Activated CD8-positive, alpha-beta T cell treated with anti-CD3 and anti-CD28 coated beads, Interleukin-2, amount 10 ng/mL, durations not matched to agents 7 days and 5 days (primary cell): ENCODE measurements at regions not wholly inside any gene's neighbourhood (a gene's known extent, or its start where the extent isn't known, plus 50 kb on each side); places are given as distances from the start of the nearest gene placed in this dataset.
A peak's percentile ranks its signal among the peaks of the same experiment; 100 is the strongest.
"Not testable (repeated sequence)": the region's sequence is repeated elsewhere in the genome, so short reads cannot be mapped to it uniquely, and the experiment has no call there.

Source experiments
- ATAC-seq: fragments of 150-1000 bp; cut with Tn5 transposase; one replicate; pipeline ENCODE4 v1.10.0; 2021; ENCODE audit warnings: moderate library complexity
- CTCF ChIA-PET: fragments of 350-600 bp; sonication (Branson Sonifier 250); formaldehyde crosslinking; loops from one replicate; lab custom pipeline; 2021; ENCODE audit warnings: antibody characterized with exemption; lab: Charles Lee
- POLR2A ChIA-PET: fragments of 350-600 bp; sonication (Branson Sonifier 250); formaldehyde crosslinking; loops from one replicate; lab custom pipeline; 2021; ENCODE audit warnings: antibody characterized with exemption; lab: Charles Lee
- DNase-seq: peaks from one replicate; pipeline ENCODE4 v3.0.0-alpha.2; 2020
- H3K27ac Mint-ChIP-seq: one replicate; pipeline ENCODE4 v1.8.0; 2021; ENCODE audit warnings: mild to moderate bottlenecking, mixed read lengths
- H3K27me3 Mint-ChIP-seq: one replicate; pipeline ENCODE4 v1.8.0; 2021; ENCODE audit warnings: low read depth, mixed read lengths
- H3K36me3 Mint-ChIP-seq: one replicate; pipeline ENCODE4 v1.8.0; 2021; ENCODE audit warnings: low read depth, mixed read lengths
- H3K4me1 Mint-ChIP-seq: one replicate; pipeline ENCODE4 v1.8.0; 2021; ENCODE audit warnings: low read depth, mixed read lengths
- H3K4me3 Mint-ChIP-seq: one replicate; pipeline ENCODE4 v1.8.0; 2021; ENCODE audit warnings: mild to moderate bottlenecking, mixed read lengths
- H3K9me3 Mint-ChIP-seq: one replicate; pipeline ENCODE4 v1.8.0; 2022; ENCODE audit warnings: mixed read lengths; ENCODE audit not compliant: insufficient read depth

DNA sequence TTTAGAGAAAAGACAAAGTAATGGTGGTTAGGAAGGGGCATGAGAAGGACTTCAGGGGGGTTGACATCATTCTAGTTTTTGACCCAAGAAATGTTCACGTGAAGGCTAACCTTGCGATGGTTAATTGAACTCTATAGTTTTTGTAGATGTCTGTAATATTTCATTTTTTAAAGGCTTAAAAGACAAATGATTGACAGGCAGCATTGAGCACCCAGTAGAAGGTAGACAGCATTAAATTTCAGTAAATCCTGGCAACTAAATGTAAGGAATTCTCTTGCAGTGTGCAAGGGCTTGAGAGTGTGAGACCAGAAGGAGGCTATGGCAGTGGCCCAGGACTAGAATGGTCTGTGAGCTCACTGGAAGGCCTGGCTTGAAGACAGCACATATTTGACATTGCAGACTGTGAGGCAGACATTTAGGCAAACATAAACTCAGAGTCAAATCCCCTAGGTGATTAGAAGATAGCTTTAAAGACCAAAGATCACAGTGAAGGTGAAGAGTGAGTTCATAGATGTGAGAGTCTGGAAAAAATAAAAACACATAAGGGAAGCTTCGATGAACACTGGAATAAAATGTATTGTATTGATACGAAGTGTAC, 100.1 kb upstream of the MAP4K4 start:
- CTCF ChIA-PET, result no interaction called here
- no peaks in the 10 kb centered on the region for H3K27me3 Mint-ChIP-seq
- no peaks in the 10 kb centered on the region for H3K36me3 Mint-ChIP-seq
- H3K4me1 Mint-ChIP-seq, result no peaks in the 10 kb centered on the region
- DNase-seq, result no peak
- no peak for ATAC-seq
- no peak overlapping the region for H3K4me3 Mint-ChIP-seq
- no peak overlapping the region for H3K27ac Mint-ChIP-seq
- no peaks in the 10 kb centered on the region for H3K9me3 Mint-ChIP-seq
- POLR2A ChIA-PET, result interaction anchor here (0.6 kb wide), 1 partner anchor 38 kb away, joined by 4 read pairs; no protein-coding TSS in a partner anchor

DNA sequence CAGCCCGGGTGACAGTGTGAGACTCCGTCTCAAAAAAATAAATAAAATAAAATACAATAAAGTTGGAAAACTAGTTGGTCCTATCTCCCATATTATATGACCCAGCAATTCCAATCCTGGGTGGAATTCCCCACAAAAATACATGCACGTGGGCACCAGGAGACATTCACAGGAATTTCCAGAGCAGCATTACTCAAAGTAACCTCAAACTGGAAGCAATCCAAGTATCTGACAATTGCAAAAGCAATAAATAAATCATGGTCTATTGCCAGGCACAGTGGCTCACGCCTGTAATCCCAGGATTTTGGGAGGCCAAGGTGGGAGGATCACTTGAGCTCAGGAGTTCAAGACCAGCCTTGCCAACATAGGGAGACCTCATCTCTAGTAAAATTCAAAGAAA, 101.2 kb upstream of the MAP4K4 start:
- CTCF ChIA-PET, result no interaction called here
- Mint-ChIP-seq H3K27ac (no peak overlapping the region), H3K4me3 (no peak overlapping the region), H3K9me3 (no peaks in the 10 kb centered on the region), H3K4me1 (no peaks in the 10 kb centered on the region), H3K27me3 (peaks cover 2% of the 10 kb centered on the region), H3K36me3 (no peaks in the 10 kb centered on the region)
- POLR2A ChIA-PET, result no interaction called here
- DNase-seq, result no peak
- ATAC-seq, result no peak

GRCh38 chr2:101587251-101587650, 110.3 kb upstream of the MAP4K4 start:
- Mint-ChIP-seq H3K9me3 (peaks cover 12% of the 10 kb centered on the region), H3K4me1 (no peaks in the 10 kb centered on the region), H3K4me3 (no peak overlapping the region), H3K36me3 (no peaks in the 10 kb centered on the region), H3K27me3 (peaks cover 13% of the 10 kb centered on the region), H3K27ac (no peak overlapping the region)
- DNase-seq (no peak), ATAC-seq (no peak)
- POLR2A ChIA-PET, result no interaction called here
- CTCF ChIA-PET, result no interaction called here

- H3K27ac Mint-ChIP-seq, result no peak overlapping the region
- DNase-seq (no peak), ATAC-seq (no peak)
- ChIA-PET POLR2A (no interaction called here), CTCF (no interaction called here)
- H3K4me3 Mint-ChIP-seq, result no peak overlapping the region
- peaks cover 19% of the 10 kb centered on the region for H3K27me3 Mint-ChIP-seq
- peaks cover 2% of the 10 kb centered on the region for H3K4me1 Mint-ChIP-seq
- H3K9me3 Mint-ChIP-seq, result peaks cover 11% of the 10 kb centered on the region
- H3K36me3 Mint-ChIP-seq, result no peaks in the 10 kb centered on the region
These were observed 108.9 kb upstream of the RFX8 start for GRCh38 chr2:101583861-101584260.

GRCh38 chr2:101581675-101582299, 106.9 kb upstream of the RFX8 start:
- ChIA-PET POLR2A (no interaction called here), CTCF (no interaction called here)
- DNase-seq, result no peak
- no peaks in the 10 kb centered on the region for H3K9me3 Mint-ChIP-seq
- no peaks in the 10 kb centered on the region for H3K36me3 Mint-ChIP-seq
- H3K4me1 Mint-ChIP-seq, result peaks cover 6% of the 10 kb centered on the region
- H3K27me3 Mint-ChIP-seq, result peaks cover 16% of the 10 kb centered on the region
- H3K4me3 Mint-ChIP-seq, result no peak overlapping the region
- H3K27ac Mint-ChIP-seq, result no peak overlapping the region
- no peak for ATAC-seq

GRCh38 chr2:101580528-101580927, 105.6 kb upstream of the RFX8 start:
- Mint-ChIP-seq H3K27me3 (peaks cover 11% of the 10 kb centered on the region), H3K9me3 (no peaks in the 10 kb centered on the region), H3K4me3 (no peak overlapping the region), H3K27ac (no peak overlapping the region), H3K4me1 (peaks cover 12% of the 10 kb centered on the region), H3K36me3 (no peaks in the 10 kb centered on the region)
- CTCF ChIA-PET, result no interaction called here
- no peak for ATAC-seq
- DNase-seq, result no peak
- POLR2A ChIA-PET, result no interaction called here

- no peak for DNase-seq
- ChIA-PET CTCF (no interaction called here), POLR2A (no interaction called here)
- Mint-ChIP-seq H3K4me1 (peaks cover 12% of the 10 kb centered on the region), H3K27ac (no peak overlapping the region), H3K9me3 (no peaks in the 10 kb centered on the region), H3K36me3 (no peaks in the 10 kb centered on the region), H3K27me3 (peaks cover 8% of the 10 kb centered on the region), H3K4me3 (no peak overlapping the region)
- no peak for ATAC-seq
These were observed 103.8 kb upstream of the RFX8 start for GRCh38 chr2:101578671-101579070.

- H3K4me3 Mint-ChIP-seq, H3K36me3 Mint-ChIP-seq, H3K27ac Mint-ChIP-seq, POLR2A ChIA-PET, DNase-seq, CTCF ChIA-PET, H3K9me3 Mint-ChIP-seq, ATAC-seq, H3K27me3 Mint-ChIP-seq: not testable (repeated sequence)
- H3K4me1 Mint-ChIP-seq, result peaks cover 12% of the 10 kb centered on the region
These were observed 103.2 kb upstream of the RFX8 start for GRCh38 chr2:101578135-101578534.

DNA sequence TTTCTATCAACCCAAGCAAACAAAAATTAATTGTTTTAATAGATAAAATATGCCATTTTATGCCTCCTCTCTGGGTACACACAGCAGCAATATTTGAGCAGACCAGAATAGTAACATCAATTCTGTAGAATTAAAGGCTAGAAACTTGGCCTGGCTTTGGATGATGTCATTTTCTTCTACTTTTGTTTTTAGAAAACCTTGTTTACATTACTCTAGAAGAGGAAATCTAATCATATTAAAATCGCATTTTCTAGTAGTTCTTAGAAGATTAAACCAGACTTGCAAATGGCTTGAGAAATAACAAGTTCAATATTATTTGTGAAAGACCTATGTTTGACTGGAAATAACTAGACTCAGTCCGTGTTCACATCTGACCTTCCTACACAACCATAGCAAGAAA, 102.3 kb upstream of the RFX8 start:
- POLR2A ChIA-PET, result no interaction called here
- peaks cover 14% of the 10 kb centered on the region for H3K4me1 Mint-ChIP-seq

DNA sequence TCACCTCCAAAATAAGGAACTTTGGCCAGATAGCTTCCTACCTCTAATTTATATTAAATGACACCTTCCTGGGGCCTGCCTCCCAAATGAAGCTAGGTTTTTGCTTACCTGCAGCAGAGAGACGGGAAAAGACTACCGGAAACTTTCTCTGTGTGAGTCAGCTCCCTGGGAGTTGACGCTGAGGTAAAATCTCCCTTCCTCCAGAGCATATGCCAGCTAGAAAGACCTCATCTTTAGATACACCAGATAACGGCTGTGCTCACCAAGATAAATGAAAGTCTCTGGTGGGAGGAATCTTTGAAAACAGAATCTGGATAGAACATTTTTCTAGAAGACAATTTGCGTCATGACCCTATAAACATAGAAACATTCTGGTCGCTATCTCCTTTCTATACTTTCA, 99.7 kb upstream of the RFX8 start:
- CTCF ChIA-PET, result no interaction called here
- no peak overlapping the region for H3K4me3 Mint-ChIP-seq
- H3K9me3 Mint-ChIP-seq, result peaks cover 7% of the 10 kb centered on the region
- no peak overlapping the region for H3K27ac Mint-ChIP-seq
- DNase-seq (no peak), ATAC-seq (no peak)
- peaks cover 3% of the 10 kb centered on the region for H3K27me3 Mint-ChIP-seq
- H3K4me1 Mint-ChIP-seq, result peaks cover 31% of the 10 kb centered on the region
- H3K36me3 Mint-ChIP-seq, result peaks cover 10% of the 10 kb centered on the region
- POLR2A ChIA-PET, result no interaction called here

More for the DNA sequence above, 102.3 kb upstream of the RFX8 start:
- peaks cover 5% of the 10 kb centered on the region for H3K9me3 Mint-ChIP-seq
- H3K27ac Mint-ChIP-seq, result no peak overlapping the region
- peaks cover 5% of the 10 kb centered on the region for H3K36me3 Mint-ChIP-seq
- no peak for ATAC-seq
- H3K27me3 Mint-ChIP-seq, result peaks cover 8% of the 10 kb centered on the region
- no peak overlapping the region for H3K4me3 Mint-ChIP-seq
- no peak for DNase-seq
- CTCF ChIA-PET, result no interaction called here

DNA sequence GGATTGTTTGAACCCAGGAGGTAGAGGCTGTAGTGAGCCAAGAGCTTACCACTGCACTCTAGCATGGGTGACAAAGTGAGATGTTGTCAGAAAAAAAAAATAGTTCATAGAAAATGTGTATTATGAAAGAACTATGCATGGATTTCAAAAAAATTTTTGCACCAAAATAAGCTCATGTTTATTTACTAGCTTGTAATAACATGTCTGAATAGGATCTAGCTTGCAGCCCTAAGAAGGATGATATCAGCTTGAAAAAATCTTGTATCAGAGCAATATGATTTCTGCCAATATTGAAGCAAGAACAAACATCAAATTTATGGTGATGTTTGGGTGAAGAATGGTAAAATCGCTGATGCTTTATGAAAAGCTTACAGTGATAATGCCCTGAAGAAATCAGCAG, 97.0 kb upstream of the RFX8 start:
- CTCF ChIA-PET, result interaction anchor here (0.6 to 1.1 kb wide), 4 partner anchors 14 to 153 kb away, joined by 3 to 6 read pairs (median 4); partner anchors contain the start of gene RFX8
- Mint-ChIP-seq H3K27ac (no peak overlapping the region), H3K4me3 (no peak overlapping the region), H3K27me3 (peaks cover 4% of the 10 kb centered on the region), H3K36me3 (peaks cover 17% of the 10 kb centered on the region), H3K9me3 (peaks cover 7% of the 10 kb centered on the region), H3K4me1 (peaks cover 31% of the 10 kb centered on the region)
- ATAC-seq (no peak), DNase-seq (no peak)
- POLR2A ChIA-PET, result interaction anchor here (1.4 kb wide), 1 partner anchor 97 kb away, joined by 4 read pairs; the partner anchor contains the start of gene RFX8

GRCh38 chr2:101569886-101570520, 95.1 kb upstream of the RFX8 start:
- Mint-ChIP-seq H3K4me1 (peaks cover 31% of the 10 kb centered on the region), H3K4me3 (no peak overlapping the region), H3K36me3 (peaks cover 17% of the 10 kb centered on the region), H3K27ac (peak overlapping the region; percentile 82), H3K27me3 (peaks cover 12% of the 10 kb centered on the region), H3K9me3 (peaks cover 7% of the 10 kb centered on the region)
- CTCF ChIA-PET, result no interaction called here
- ATAC-seq (no peak), DNase-seq (no peak)
- POLR2A ChIA-PET, result interaction anchor here (0.7 to 0.8 kb wide), 2 partner anchors 95 kb away, joined by 3 to 4 read pairs; partner anchors contain the start of gene RFX8
